KOPT-K1 (cell line): ENCODE measurements at regions not wholly inside any gene's neighbourhood (a gene's known extent, or its start where the extent isn't known, plus 50 kb on each side); places are given as distances from the start of the nearest gene placed in this dataset.
"Not testable (repeated sequence)": the region's sequence is repeated elsewhere in the genome, so short reads cannot be mapped to it uniquely, and the experiment has no call there.

Source experiments
- H3K27ac ChIP-seq: fragments of 200-600 bp; sonication (generic); 2 replicates; pipeline ENCODE4 v1.5.1; 2016; ENCODE audit warnings: antibody characterized with exemption, mild to moderate bottlenecking, low read depth, low read length; ENCODE audit not compliant: poor library complexity, severe bottlenecking
- H3K36me3 ChIP-seq: fragments of 200-600 bp; sonication (generic); 2 replicates; pipeline ENCODE4 v1.5.1; 2017; ENCODE audit warnings: antibody characterized with exemption, mild to moderate bottlenecking, low read length, moderate library complexity; ENCODE audit not compliant: insufficient read depth
- H3K9me3 ChIP-seq: fragments of 200-600 bp; sonication (generic); 2 replicates; pipeline ENCODE4 v1.5.1; 2017; ENCODE audit warnings: antibody characterized with exemption, low read length, mild to moderate bottlenecking; ENCODE audit not compliant: insufficient read depth, poor library complexity, severe bottlenecking

DNA sequence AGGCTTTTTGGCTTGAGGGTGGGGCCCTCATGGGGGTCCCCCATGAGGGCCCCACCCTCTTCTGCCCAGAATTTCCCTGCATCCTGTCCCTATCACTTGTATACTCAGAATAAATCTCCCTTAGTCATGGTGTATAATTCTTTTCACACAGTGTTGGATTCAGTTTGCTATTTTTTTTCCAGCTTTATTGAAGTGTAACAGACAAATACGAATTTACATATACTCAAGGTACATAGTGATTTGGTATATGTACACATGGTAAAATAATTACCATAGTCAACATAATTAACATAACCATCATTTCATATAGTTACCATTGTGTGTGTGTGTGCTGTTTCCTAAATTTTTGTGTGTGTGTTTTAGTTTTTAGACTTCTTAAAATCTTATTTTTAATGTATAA, 289.4 kb downstream of the CNTNAP3B start:
- H3K27ac ChIP-seq, H3K9me3 ChIP-seq, H3K36me3 ChIP-seq: not testable (repeated sequence)

DNA sequence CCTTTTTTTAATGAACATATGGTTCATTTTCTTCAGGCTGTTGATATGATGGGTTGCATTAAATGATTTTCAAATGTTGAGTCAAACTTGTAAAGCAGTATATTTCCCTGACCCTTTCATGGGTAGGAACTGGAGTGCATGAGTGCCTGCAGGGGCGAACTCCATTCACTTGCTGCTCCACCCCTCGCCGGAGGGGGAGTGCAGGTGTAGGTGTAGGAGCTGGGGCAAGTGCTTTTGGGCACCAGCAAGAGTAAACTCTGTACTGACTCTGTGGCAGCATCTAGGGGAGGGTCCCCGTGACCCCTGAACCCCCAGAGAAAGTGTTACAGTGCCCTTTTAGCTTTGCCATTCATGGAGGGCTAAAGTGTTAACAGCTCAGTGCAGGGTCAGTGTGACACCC, 290.3 kb downstream of the CNTNAP3B start:
- H3K27ac ChIP-seq, H3K9me3 ChIP-seq, H3K36me3 ChIP-seq: not testable (repeated sequence)

DNA sequence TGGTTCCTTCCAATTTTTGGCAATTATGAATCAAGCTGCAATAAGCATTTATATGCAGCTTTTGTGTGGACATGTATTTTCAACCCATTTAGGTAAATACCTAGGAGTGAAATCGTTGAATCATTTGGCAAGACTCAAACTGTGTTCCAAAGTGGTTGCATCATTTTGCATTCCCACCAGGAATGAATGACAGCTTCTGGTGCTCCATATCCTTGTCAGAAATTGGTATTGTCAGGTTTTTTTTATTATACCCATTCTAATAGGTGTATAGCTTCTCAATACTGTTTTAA, 290.7 kb downstream of the CNTNAP3B start:
- H3K9me3 ChIP-seq, H3K36me3 ChIP-seq: not testable (repeated sequence)

DNA sequence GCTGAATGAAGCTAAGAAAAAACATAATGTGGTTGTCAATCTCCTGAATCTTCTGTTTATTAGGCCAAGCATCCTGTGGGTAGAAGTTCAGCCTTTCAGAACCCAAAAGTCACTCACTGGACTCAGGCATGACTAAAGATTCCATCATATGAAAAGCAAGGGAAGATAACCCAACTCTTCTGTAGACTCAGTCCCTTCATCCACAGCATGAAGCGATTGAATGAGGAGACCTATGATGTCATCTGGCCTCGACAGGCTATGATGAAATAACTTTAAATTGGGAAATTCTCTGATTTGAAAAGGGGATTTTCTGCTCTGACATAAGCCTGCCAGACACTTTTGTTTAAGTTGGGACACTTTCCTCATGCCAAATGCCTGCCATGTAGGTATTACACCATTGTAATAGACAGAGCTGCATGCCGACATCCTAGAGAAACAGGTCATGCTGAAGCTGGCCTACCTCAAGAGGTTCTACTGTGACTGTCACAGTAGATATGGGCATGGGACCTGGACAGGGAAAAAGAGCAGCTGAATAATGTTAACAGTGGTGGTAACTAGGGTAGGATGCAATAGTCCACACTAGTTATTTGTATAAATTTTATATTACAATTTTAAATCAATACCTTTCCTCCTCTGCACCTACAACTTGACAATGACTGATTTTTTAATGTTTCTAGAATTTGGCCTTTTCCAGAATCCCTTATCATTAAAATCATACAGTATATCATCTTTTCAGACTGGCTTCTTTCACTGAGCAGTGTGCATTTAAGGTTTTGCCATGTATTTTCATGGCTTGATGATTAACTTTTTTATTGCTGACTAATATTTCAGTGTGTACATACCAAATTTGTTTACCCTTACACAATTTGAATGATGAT, 291.3 kb downstream of the CNTNAP3B start:
- H3K36me3 ChIP-seq, H3K9me3 ChIP-seq, H3K27ac ChIP-seq: not testable (repeated sequence)

More for the DNA sequence above, 290.7 kb downstream of the CNTNAP3B start:
- H3K27ac ChIP-seq: not testable (repeated sequence)

DNA sequence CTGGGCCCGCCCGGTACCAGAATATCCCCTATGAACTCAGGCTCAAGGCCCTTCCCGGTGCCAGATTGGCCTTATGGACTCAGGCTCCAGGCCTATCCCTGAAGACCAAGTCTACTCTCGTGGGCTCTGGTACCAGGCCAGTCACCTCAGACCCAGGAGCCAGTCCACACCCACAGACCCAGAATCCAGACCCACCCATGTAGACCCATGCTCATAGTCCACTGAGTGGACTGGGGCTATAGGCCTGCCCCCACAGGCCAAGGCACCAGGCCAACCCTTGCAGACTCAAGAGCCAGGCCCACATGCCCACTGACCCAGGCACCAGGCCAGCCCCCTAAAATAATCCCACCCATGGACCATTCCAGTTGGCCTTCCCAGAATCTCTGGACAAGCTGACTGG, 296.1 kb downstream of the CNTNAP3B start:
- not testable (repeated sequence) for H3K36me3 ChIP-seq, H3K9me3 ChIP-seq, H3K27ac ChIP-seq

DNA sequence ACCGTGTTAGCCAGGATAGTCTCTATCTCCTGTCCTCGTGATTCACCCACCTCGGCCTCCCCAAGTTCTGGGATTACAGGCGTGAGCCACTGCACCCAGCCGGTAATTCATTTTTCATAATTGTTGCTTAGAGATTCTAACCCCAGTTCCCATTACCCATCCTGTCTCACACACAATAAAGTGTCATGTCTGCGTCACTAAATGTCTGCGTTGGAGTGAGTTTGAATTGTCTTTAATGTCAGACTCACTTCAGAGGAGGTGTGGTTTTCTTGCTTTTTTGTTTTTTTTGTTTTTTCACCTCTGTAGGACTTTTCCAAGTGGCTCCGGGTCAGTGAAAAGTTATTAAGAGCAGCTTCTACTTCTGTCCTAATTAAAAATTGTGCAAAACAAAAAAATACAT, 304.5 kb downstream of the CNTNAP3B start:
- H3K9me3 ChIP-seq, H3K27ac ChIP-seq, H3K36me3 ChIP-seq: not testable (repeated sequence)

DNA sequence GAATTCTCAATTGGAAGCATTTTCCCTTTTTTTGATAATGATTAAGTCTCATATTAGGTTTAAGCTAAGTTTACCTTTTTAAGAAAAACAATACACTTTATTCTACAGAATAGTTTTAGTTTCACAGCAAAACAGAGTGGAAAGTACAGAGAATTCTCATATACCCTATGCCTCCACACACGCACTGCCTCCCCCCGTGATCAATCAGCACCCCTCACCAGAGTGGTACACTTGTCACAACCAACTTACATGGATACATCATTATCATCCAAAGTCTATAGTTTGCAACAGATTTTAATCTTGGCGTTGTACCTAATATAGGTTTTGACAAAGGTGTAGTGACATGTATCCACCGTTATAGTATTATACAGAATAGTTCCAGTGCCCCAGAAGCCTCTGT, 326.5 kb downstream of the CNTNAP3B start:
- H3K27ac ChIP-seq, H3K36me3 ChIP-seq, H3K9me3 ChIP-seq: not testable (repeated sequence)

DNA sequence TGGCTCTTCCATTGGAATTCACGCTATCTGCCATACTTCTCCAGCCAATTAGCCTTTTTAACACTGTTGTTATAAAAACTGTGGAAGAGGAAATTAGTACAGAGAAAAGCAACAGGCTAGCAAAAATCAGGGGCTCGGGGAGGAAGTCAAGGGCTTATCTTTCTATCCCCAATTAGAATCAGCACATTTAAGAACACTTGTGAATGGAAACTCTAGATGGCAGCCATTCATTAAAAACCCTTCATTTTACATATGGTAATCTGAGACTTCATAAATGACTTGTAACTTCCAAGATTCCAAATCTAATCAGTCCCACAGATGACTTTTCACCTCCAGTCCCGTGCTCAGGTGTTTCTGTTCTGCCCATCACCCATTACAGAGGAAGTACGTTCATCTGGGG, 330.5 kb downstream of the CNTNAP3B start:
- H3K36me3 ChIP-seq, H3K27ac ChIP-seq, H3K9me3 ChIP-seq: not testable (repeated sequence)

DNA sequence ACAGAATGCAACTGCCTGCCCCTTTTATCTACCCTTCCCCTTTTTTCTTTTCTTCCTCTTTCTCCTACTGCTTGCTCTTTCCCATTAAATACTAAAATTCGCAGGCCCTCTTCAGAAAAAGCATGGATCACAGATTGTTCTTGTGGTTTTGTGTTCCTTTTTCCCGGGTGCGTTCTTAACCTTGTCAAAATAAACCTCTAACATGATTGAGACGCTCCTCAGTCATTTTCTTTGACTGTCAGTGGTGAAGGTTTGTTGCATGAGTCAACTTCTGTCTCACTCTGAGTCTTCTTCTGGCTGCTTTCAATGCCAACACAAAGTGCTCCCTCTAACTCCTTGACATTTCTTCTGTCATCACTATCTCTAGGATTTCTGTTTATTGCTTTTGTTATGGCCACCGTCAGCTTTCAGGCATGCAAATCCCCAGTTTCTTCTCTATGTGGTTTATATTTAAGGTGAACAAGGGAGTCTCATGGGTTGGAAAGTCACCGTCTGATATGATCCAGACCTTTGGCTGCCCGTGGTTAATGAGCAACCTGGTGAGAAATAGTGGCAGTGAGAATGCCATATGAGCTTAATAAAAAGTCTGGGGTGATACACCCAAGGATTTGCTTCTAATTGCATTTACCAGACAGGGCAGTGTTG, 338.4 kb downstream of the CNTNAP3B start:
- H3K27ac ChIP-seq, H3K9me3 ChIP-seq, H3K36me3 ChIP-seq: not testable (repeated sequence)

DNA sequence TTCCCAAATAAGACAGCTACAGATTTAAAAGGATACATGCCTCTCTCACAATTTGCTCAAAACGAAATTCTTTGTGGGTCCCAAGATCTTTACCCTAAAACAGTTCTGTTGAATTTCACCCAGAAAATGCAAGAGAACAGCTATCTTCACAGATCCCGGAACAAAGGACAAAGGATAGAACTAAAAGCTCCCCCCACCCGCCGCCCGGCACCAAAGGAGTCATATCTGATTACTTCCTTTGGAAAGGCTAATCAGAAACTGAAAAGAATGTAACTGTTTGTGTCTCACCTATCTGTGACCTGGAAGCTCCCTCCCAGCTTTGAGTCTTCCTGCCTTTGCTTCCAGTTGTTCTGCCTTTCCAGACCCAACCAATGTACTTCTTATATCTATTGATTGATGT, 339.2 kb downstream of the CNTNAP3B start:
- H3K27ac ChIP-seq, H3K9me3 ChIP-seq, H3K36me3 ChIP-seq: not testable (repeated sequence)

DNA sequence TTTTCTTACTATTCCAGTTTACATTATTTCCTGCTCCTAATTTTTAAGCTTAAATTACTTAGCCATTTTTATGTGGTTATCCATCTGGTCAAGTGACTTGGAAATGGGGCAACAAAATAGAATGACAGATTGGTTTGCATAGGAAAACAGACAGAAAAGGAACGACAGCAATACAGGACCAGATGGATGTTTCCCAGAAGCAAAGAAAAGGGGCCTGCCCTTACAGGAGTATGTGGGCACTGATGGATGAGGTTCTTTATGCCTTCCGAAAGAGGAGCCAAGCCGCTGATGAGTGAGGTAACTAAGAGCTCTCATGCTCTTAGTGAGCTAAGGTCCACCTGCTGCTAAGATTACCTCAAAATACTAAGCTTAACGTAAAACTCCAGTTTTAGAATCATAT, 339.8 kb downstream of the CNTNAP3B start:
- not testable (repeated sequence) for H3K36me3 ChIP-seq, H3K27ac ChIP-seq, H3K9me3 ChIP-seq

DNA sequence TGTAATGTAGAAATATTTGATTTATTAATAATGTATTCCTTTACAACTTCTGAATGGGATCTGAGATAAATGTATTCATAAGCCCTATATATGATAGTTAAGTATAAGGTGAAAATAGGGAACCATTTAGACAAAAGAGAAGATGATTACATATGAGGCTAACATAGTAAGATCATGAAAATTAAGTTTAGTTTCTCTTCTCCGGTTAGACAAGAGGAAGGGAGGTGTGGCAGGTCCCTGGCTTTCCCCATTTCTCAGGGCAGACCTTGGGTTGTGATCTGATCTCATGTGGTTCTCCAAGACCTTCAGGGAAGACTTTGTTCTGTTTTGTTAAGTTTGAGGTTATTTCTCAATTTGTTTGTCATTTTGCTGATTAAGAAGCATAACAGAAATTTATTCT, 341.3 kb downstream of the CNTNAP3B start:
- H3K27ac ChIP-seq, H3K9me3 ChIP-seq, H3K36me3 ChIP-seq: not testable (repeated sequence)

DNA sequence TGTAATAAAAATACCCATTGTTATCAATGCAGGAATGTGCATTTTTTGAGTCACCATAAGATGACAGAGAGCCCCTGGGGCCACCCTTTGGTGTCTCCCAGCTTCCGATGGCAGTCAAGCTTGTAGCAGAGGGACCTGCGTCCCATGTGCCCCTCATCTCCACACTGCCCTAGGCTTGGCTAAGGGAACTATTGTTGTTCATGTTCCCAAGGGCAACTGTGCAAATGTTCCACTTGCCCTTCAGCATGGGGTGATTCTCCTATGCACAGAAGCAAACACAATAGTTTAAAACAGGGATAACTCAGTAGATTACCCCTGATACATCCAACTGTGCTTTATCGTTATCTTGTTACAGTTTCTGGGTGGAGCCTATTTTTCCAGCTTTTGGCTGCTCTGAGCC, 342.0 kb downstream of the CNTNAP3B start:
- H3K36me3 ChIP-seq, H3K9me3 ChIP-seq, H3K27ac ChIP-seq: not testable (repeated sequence)

DNA sequence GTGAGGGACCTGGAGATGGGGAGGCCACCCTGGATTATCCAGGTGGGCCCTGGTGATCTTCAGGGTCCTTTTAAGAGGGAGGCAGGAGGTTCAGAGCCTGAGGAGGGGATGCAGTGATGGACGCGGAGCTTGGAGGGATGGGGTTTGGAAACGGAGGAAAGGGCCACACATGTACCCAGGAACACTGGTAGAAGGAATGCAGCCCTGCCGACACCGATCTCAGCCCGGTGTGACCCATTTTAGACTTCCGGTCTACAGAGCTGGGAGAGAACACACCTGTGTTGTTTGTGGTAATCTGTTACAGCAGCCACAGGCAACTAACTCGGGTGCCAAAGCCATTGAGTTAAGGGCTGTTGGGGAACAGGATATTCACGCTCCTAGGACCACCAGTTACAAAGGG, 345.2 kb downstream of the CNTNAP3B start:
- H3K36me3 ChIP-seq, H3K27ac ChIP-seq, H3K9me3 ChIP-seq: not testable (repeated sequence)

DNA sequence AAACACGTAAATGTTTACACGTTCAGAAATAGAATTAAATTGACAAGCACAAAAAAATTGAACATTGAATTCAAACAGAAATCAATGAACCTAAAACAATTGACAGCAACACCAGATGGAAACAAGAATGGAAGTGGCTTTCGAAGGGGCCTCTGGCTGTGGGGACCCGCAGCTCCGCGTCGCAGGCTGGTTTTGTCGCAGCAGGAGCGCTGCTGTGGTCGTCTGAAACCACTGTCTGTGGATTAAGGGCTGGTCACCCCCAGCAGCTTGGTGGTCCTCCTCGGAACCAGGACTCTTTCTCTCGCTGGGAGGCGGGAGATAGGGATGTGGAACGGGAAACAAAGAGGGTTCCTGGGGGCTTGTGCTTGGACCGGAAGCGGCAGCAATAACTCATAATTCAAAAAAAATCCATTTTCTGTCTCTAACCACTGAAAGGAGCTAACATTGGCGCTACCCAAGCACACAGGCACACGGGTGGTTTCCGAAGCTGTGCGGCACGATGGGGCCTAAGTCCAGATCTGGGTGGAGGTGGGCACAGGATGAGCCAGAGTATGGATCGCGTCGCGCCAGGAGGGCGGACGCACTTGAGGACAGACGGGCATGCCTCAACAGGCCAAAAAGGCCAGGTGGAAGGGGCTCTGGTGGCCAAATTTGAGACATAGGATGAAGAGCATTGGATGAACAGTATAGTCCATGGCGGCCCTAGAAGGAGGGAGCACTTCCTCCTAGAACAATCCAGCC, 346.0 kb downstream of the CNTNAP3B start:
- not testable (repeated sequence) for H3K9me3 ChIP-seq, H3K27ac ChIP-seq, H3K36me3 ChIP-seq

DNA sequence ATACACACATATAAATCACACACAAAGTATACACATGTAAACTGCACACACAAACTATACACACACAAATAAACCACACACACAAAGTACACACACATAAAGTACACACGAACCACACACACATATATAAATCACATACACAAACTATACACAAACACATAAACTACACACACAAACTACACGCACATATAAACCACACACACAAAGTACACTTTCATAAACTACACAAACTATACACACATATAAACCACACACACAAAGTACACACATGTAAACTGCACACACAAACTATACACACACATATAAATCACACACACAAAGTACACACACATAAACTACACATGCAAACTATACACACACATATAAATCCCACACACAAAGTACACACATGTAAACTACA, 347.3 kb downstream of the CNTNAP3B start:
- H3K9me3 ChIP-seq, H3K36me3 ChIP-seq, H3K27ac ChIP-seq: not testable (repeated sequence)
